ENCODE measurements at regions not wholly inside any gene's neighbourhood (a gene's known extent, or its start where the extent isn't known, plus 50 kb on each side); places are given as distances from the start of the nearest gene placed in this dataset.

GRCh38 chr12:22396735-22397134 is 62.2 kb upstream of the ST8SIA1 start:
- Histone ChIP-seq H3K36me3 (ENCODE audit: control insufficient read depth, insufficient read depth, low read length) (no peaks in the 10 kb centered on the region), H3K4me3 (ENCODE audit: insufficient read depth, low read depth, low read length, poor library complexity, severe bottlenecking) (no peak overlapping the region), H3K9me3 (ENCODE audit: control insufficient read depth, low read length) (no peaks in the 10 kb centered on the region), H3K27me3 (replicated peaks; ENCODE audit: control insufficient read depth, insufficient read depth, low read length, poor library complexity, severe bottlenecking) (no peaks in the 10 kb centered on the region), H3K4me1 (ENCODE audit: control insufficient read depth, insufficient read depth, low read length, poor library complexity, severe bottlenecking) (peaks cover 25% of the 10 kb centered on the region), H3K27ac (ENCODE audit: insufficient read depth, low read length, poor library complexity, severe bottlenecking) (peak overlapping the region; percentile 71)
- no peak for DNase-seq

DNA sequence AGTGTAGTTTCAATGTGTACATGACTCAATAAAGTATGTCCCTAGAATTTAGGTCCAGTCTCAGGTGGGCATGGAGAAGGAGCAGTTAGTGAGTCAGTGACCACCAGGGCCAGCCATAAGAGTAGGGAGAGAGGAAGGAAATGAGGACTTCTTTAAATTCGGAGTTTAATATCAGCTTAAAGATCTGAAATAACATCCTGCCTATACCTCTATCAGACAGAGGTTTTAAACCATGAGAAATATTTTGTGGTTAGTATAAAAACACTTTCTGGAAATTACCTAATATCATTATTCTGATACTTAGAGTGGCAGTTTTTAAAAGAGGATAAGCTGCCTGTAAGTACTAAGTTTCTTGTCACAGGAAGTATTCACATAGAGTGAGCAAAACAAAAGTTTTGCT is 61.7 kb upstream of the ST8SIA1 start:
- Histone ChIP-seq H3K36me3 (ENCODE audit: control insufficient read depth, insufficient read depth, low read length) (no peaks in the 10 kb centered on the region), H3K27me3 (replicated peaks; ENCODE audit: control insufficient read depth, insufficient read depth, low read length, poor library complexity, severe bottlenecking) (no peaks in the 10 kb centered on the region), H3K27ac (ENCODE audit: insufficient read depth, low read length, poor library complexity, severe bottlenecking) (peak overlapping the region; percentile 71), H3K9me3 (ENCODE audit: control insufficient read depth, low read length) (no peaks in the 10 kb centered on the region), H3K4me1 (ENCODE audit: control insufficient read depth, insufficient read depth, low read length, poor library complexity, severe bottlenecking) (peaks cover 25% of the 10 kb centered on the region), H3K4me3 (ENCODE audit: insufficient read depth, low read depth, low read length, poor library complexity, severe bottlenecking) (no peak overlapping the region)
- peak; percentile 13 to 53 (median 22) for DNase-seq

DNA sequence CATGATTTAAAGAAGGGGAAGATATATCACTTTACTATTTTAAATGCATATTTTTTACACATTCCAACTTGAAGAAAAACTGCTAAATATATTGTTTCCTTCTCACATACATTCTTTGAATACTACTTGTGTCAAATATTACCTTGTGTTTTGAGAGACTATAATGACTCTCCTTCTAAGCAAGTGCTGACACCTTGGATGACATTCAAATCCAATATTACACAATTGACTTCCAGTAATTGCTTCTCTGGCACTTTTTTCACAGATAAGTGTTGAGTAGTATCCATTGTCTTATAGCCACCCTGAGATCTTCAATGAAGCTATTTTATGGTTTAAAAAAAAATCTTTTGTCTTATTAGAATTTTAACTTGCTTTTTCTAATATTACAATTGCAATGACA is 61.2 kb upstream of the ST8SIA1 start:
- Histone ChIP-seq H3K9me3 (ENCODE audit: control insufficient read depth, low read length) (no peaks in the 10 kb centered on the region), H3K27ac (ENCODE audit: insufficient read depth, low read length, poor library complexity, severe bottlenecking) (peak overlapping the region; percentile 54), H3K36me3 (ENCODE audit: control insufficient read depth, insufficient read depth, low read length) (no peaks in the 10 kb centered on the region), H3K27me3 (replicated peaks; ENCODE audit: control insufficient read depth, insufficient read depth, low read length, poor library complexity, severe bottlenecking) (no peaks in the 10 kb centered on the region), H3K4me3 (ENCODE audit: insufficient read depth, low read depth, low read length, poor library complexity, severe bottlenecking) (no peak overlapping the region), H3K4me1 (ENCODE audit: control insufficient read depth, insufficient read depth, low read length, poor library complexity, severe bottlenecking) (peaks cover 25% of the 10 kb centered on the region)
- no peak for DNase-seq
